ENCODE measurements at regions not wholly inside any gene's neighbourhood (a gene's known extent, or its start where the extent isn't known, plus 50 kb on each side); places are given as distances from the start of the nearest gene placed in this dataset.

DNA sequence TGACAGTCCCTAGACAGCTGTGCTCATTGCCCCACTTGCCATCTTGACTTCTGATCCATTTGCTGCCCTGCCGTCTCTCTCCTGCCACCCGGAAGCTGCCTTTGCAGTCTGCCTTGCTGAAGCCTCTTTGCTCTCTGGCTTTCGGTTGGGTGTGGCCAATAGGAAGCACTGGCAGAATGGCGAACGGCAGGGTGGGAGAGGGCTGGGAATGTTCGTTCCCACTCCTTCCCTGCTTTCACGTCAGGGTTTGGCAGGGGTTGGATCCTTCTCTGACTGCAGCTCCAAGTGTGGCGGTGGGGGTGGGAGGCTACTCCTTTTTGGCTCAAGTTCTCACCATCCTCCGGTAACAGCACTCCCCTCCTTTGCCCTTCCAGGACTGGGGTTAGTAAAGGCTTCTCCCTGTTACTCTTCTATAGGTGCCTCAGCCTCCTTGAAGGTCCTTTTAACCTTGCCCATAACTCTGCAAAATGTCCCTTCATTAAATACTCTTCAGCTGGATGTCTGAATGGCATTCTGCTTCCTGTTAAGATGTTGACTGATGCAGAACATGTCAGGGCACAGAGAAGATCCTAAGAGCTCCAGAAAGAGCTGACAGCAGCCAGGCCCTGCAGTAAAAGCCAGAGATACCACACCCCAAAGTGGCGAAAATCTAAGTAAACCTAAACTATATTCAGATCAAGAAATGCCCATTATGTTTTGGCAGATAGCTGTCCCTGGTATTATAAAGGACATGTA lies 299.7 kb downstream of the CDCA7 start:
- TF ChIP-seq NR3C1 (CRISPR knock-in tag; conservative IDR thresholded peaks at IDR 0.05; ENCODE audit: low read depth) (no peak), NR1H2 (CRISPR knock-in tag; IDR thresholded peaks at IDR 0.05) (no peak), SOX15 (CRISPR knock-in tag; IDR thresholded peaks at IDR 0.05) (no peak), NFATC4 (CRISPR knock-in tag; IDR thresholded peaks at IDR 0.05) (no peak), RORB (CRISPR knock-in tag; IDR thresholded peaks at IDR 0.05) (no peak), PREB (CRISPR knock-in tag; IDR thresholded peaks at IDR 0.05; ENCODE audit: borderline replicate concordance) (no peak), PRDM15 (CRISPR knock-in tag; IDR thresholded peaks at IDR 0.05) (no peak)
- TF ChIP-seq, protein P1, sequence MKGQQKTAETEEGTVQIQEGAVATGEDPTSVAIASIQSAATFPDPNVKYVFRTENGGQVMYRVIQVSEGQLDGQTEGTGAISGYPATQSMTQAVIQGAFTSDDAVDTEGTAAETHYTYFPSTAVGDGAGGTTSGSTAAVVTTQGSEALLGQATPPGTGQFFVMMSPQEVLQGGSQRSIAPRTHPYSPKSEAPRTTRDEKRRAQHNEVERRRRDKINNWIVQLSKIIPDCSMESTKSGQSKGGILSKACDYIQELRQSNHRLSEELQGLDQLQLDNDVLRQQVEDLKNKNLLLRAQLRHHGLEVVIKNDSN (CRISPR knock-in tag; IDR thresholded peaks at IDR 0.05): no peak
- CTCF ChIA-PET: no interaction called here
- ATAC-seq (peak; percentile 65), DNase-seq (ENCODE audit: low spot score) (no peak)
- H3K4me1 Mint-ChIP-seq: peaks cover 18% of the 10 kb centered on the region
- no peaks in the 10 kb centered on the region for H3K27me3 Mint-ChIP-seq (ENCODE audit: low read depth)
- H3K27ac Mint-ChIP-seq: no peak overlapping the region
- no peaks in the 10 kb centered on the region for H3K36me3 Mint-ChIP-seq
- no peak overlapping the region for H3K4me3 Mint-ChIP-seq
- POLR2A ChIA-PET: no interaction called here
- H3K9me3 Mint-ChIP-seq: peaks cover 3% of the 10 kb centered on the region; the same call in 1 of the 2 replicates

DNA sequence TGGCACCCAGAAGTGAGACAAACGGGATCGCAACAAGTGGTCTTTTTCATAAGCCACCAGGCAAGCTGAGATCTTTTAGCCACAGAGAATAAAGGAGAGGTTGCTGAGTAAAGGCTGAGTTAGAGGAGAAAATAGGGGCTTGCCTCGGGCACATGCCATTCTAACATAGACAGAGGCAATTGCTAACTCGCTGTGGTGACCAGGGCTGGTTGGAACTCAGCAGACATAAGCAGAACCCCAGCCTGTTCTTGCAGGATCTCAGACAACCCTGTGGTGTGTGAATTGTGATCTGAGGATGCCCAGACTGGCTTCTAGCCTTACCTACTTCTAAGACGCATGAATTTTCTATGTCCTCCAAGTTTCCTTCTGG lies 300.2 kb downstream of the CDCA7 start:
- Mint-ChIP-seq H3K4me1 (peaks cover 18% of the 10 kb centered on the region), H3K36me3 (no peaks in the 10 kb centered on the region), H3K27me3 (ENCODE audit: low read depth) (no peaks in the 10 kb centered on the region), H3K27ac (no peak overlapping the region), H3K9me3 (peaks cover 3% of the 10 kb centered on the region; the same call in 1 of the 2 replicates), H3K4me3 (no peak overlapping the region)
- ATAC-seq (no peak), DNase-seq (ENCODE audit: low spot score) (no peak)
- ChIA-PET CTCF (no interaction called here), POLR2A (no interaction called here)
- TF ChIP-seq ZNF138 (CRISPR knock-in tag; conservative IDR thresholded peaks at IDR 0.05) (no peak), ARID4B (CRISPR knock-in tag; IDR thresholded peaks at IDR 0.05; ENCODE audit: borderline replicate concordance) (no peak), ZNF263 (CRISPR knock-in tag; IDR thresholded peaks at IDR 0.05; ENCODE audit: low read depth) (no peak), ZNF232 (CRISPR knock-in tag; IDR thresholded peaks at IDR 0.05) (no peak), E2F5 (CRISPR knock-in tag; IDR thresholded peaks at IDR 0.05) (no peak), ZNF671 (CRISPR knock-in tag; IDR thresholded peaks at IDR 0.05) (no peak), ZBTB43 (CRISPR knock-in tag; IDR thresholded peaks at IDR 0.05) (no peak), ZSCAN18 (CRISPR knock-in tag; IDR thresholded peaks at IDR 0.05) (no peak), ZNF281 (CRISPR knock-in tag; IDR thresholded peaks at IDR 0.05) (no peak)
- TF ChIP-seq, protein P2, sequence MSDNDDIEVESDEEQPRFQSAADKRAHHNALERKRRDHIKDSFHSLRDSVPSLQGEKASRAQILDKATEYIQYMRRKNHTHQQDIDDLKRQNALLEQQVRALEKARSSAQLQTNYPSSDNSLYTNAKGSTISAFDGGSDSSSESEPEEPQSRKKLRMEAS (CRISPR knock-in tag; IDR thresholded peaks at IDR 0.05): no peak

All from WTC11 (cell line).